GM19025 (cell line): ENCODE measurements at regions not wholly inside any gene's neighbourhood (a gene's known extent, or its start where the extent isn't known, plus 50 kb on each side); places are given as distances from the start of the nearest gene placed in this dataset.
A peak's percentile ranks its signal among the peaks of the same experiment; 100 is the strongest.
"Not testable (repeated sequence)": the region's sequence is repeated elsewhere in the genome, so short reads cannot be mapped to it uniquely, and the experiment has no call there.

Experiments used
- ATAC-seq: cut with Tn5 transposase; IDR thresholded peaks from one replicate; pipeline ENCODE4 v1.9.1; 2021; ENCODE audit warnings: mild to moderate bottlenecking, low read depth, moderate library complexity; ENCODE audit not compliant: unreplicated experiment

DNA sequence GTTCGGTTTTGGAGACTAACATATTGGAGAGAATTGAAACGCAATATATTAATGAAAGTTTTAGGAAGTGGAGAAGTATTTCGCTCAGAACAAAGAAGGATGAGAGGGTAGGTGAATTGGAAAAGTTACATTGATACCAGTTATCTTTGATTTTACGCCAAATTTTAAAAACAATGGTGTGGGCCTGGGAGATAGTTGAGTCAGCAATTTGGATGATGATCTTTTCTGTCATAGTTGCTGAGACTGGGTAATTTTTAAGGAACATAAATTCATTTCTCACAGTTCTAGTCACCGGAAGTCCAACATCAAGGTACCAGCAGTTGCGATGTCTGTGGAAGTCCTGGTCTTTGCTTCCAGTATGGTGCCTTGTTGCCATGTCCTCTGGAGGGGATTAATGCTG lies 644.8 kb upstream of the LCORL start:
- ATAC-seq, result no peak

DNA sequence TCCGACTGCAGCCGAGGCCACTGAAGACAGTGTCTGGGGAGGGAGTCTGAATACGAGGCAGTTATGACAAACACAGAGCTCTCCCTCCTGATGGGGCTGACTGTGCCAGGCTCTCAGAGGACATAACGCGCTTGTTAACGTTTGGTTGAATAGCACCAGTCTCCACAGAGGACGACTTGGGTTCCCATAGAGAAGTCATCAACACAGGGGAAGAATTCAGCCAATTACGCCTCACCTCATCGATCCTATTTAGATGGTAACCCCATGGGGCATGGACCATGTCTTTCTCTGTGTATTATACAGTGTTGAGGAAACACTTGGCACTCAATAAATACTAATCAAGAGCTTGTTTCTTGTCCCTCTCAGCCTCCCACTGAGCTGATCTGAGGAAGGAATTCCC lies 642.6 kb upstream of the LCORL start:
- no peak for ATAC-seq

DNA sequence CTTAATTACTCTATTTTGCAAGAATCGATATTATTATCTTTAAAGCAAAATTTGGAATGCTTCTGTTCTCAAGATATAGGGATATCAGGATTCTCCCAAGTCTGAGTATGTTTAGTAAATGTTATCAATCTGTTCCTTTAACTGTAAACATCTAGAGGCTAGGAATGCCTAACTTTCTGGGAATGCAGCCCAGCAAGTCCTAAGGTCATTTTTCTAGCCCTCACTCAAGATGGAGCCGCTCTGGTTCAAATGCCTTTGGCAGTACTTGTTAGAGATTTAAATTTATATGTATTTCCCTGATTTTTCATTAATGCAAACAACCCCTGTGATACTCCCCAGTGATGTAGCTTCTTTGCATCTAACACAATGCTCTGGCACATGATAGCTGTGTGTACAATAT lies 623.8 kb upstream of the LCORL start:
- no peak for ATAC-seq

DNA sequence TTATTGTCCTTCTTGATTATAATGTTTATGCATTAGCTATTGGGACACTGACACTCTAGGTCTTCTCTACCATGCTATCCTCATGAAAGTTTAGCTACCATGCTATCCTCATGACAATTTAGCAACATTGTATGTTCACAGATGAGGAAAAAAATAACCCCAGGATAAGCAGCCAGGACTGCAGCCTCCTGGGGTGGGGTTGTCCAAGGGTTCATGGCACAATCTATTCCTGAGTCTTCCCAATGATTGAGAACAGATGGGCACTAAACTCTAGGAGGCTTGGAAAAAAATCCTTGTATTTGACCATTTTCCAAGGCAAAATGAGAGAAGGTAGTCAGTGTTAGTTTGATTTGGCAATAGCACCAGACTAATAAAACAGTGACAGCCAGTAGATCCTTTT lies 619.8 kb upstream of the LCORL start:
- no peak for ATAC-seq

DNA sequence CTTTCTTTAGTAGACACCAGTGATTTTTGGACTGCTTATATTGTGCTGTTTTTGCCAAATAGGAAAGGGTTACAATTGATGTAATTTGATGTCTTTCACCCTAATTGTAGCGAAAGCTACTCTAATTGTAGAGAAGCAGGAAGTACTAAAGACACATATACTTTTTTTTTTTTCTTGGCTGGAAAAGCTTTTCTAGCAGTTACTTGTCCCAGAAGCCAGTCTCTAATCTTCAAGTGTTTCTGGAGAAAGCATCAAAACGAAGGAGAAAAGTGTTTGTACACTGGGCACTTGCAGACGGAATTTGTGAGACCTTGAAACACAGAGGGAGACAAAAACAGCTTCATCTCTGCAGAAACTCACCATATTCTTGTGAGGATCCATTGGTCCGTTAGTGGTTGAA lies 616.5 kb upstream of the LCORL start:
- ATAC-seq, result no peak

DNA sequence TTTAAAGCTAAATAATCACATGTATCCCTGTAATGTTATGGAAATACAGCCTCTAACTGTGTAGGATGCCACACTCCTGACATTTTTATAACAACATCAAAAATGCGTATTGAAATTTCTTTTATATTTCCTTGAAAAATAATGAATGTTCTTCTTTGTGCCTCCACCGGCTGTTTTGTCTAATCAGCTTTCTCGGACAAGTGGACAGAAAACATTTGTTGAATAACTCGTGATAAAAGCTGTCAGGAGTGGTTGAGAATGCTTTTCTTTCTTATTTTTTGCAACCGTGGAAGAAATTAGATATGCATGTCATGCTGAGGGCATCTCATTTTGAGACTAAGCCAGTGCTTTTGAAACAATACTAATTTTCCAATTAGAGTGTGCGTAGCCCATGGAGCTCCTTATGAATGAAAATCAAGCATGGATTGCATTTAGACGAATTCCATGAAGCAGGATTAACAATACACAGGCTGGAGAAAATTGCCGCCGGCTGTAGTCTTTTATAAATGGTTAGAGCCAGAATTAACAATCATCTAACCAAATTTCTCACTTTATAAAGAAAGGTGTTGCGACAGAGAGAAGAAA lies 614.5 kb upstream of the LCORL start:
- ATAC-seq, result no peak

DNA sequence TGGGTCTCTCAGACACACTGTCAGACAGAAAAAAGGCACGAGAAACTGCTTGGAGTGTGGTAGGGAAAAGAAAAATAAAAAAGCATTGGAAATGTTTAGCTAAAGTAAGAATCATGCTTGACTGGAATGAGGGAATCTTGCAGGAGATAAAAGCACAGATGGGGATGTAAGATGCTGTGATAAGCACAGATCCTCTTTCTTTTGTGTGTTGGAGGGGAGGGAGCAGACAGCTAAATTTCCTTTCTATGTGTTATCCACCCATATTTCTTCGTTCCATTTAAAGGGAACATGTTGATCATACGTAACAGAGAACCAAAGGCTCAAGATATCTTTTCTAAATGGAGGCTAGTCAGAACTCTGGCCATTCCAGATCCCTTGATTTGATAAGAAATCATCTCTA lies 614.0 kb upstream of the LCORL start:
- ATAC-seq, result no peak

GRCh38 chr4:18631586-18631985 lies 610.0 kb upstream of the LCORL start:
- ATAC-seq, result no peak

GRCh38 chr4:18630218-18631110 lies 608.9 kb upstream of the LCORL start:
- ATAC-seq, result no peak

DNA sequence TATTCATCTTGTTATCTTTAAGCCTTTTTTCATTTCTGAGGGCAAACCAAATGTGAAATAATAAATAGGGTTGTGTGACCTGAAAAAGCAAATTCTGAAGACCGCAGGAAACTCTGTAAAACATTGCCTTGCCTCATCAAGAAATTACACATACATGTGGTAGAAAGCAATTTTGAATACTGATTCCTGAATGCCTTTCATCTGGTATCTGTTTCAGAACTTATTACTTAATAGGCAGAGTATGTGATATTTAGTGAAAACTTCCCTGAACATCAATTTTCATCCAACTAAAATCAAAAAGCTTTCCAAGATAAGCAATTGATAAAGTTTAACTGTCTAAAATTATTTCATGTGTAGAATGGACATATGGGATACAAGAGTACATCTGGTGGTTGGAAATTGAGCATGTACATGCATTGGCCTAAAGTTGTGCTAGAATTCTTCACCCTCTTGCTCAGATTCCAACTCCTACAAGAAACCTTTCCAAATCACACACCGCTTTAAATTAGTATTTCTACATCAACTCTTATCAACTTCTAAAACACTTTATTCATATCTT lies 606.0 kb upstream of the LCORL start:
- ATAC-seq, result no peak

GRCh38 chr4:18626996-18627395 lies 605.4 kb upstream of the LCORL start:
- no peak for ATAC-seq

- no peak for ATAC-seq
Observed at GRCh38 chr4:18626366-18626765, 604.8 kb upstream of the LCORL start.

- no peak for ATAC-seq
Observed at GRCh38 chr4:18621186-18621585, 599.6 kb upstream of the LCORL start.

DNA sequence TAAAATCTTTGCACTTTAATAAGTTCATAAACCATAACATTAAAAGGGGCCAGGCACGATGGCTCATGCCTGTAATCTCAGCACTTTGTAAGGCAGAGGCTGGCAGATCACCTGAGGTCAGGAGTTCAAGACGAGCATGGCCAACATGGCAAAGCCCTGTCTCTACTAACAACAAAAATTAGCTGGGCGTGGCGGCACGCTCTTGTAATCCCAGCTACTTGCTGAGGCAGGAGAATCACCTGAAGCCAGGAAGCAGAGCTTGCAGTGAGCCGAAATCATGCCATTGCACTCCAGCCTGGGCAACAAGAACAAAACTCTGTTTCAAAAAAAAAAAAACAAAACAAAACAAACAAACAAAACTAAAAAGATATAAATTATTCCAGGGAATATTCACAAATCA lies 595.2 kb upstream of the LCORL start:
- no peak for ATAC-seq

DNA sequence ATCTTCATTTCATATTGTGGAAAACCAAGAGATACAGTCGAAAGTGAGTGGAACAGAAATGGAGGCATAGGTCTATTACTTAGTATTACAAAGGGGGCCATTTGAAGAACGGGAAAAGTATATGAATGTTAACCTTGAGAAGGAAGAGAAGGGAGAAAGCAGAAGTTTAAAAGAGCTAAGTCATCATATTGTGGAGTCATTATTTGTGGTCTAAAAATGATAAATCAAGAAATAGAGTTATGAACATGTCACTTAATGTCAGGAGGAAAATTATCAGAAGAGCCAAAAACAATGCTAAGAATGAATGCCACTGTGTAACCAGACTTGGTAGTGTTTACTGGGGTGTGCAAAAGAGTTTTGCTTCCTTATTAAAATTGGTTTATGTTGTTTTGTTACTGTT lies 589.5 kb upstream of the LCORL start:
- ATAC-seq, result no peak

GRCh38 chr4:18608908-18609533 lies 587.5 kb upstream of the LCORL start:
- ATAC-seq, result no peak

GRCh38 chr4:18602610-18603009 lies 581.1 kb upstream of the LCORL start:
- not testable (repeated sequence) for ATAC-seq

GRCh38 chr4:18593297-18594002 lies 571.9 kb upstream of the LCORL start:
- ATAC-seq, result no peak

DNA sequence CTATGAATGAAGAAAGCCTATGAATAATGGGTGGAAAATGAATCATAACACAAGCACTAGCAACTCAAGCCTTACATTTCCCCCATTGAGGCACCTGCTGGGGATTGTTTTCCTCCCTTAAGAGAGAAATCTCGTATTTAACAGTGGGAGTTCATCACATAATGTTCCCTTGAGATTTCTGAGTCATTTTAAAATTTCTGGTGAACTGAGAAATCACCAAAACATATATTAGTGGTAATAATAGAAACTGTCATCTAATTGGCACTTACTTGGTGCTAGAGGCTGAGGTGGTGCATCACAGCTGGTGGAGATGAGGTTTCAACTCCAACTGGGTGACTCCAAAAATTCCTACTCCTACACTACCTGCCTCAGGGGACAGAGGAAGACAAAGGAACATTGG lies 561.3 kb upstream of the LCORL start:
- no peak for ATAC-seq

DNA sequence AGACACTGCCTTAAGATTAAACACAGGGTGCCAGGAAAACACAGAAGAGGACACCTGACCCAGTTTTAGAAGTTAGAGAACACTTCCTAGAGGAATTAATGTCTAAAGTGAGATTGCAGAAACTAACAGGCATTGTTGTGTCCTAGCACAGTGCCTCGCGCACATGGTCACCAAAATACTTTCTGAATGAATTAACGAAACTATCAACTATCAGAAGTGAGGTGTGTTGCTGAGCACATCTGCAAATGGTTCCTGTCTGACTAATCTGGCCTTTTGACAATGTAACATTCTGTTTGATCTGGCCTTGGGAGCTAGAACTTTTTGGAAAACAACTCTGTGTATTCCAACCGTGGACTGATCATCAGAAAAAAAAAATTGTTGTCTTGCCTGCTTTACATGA lies 556.8 kb upstream of the LCORL start:
- ATAC-seq, result peak; percentile 72

GRCh38 chr4:18572481-18572880 lies 550.9 kb upstream of the LCORL start:
- no peak for ATAC-seq
